ENCODE measurements at regions not wholly inside any gene's neighbourhood (a gene's known extent, or its start where the extent isn't known, plus 50 kb on each side); places are given as distances from the start of the nearest gene placed in this dataset.
"Not testable (repeated sequence)": the region's sequence is repeated elsewhere in the genome, so short reads cannot be mapped to it uniquely, and the experiment has no call there.

DNA sequence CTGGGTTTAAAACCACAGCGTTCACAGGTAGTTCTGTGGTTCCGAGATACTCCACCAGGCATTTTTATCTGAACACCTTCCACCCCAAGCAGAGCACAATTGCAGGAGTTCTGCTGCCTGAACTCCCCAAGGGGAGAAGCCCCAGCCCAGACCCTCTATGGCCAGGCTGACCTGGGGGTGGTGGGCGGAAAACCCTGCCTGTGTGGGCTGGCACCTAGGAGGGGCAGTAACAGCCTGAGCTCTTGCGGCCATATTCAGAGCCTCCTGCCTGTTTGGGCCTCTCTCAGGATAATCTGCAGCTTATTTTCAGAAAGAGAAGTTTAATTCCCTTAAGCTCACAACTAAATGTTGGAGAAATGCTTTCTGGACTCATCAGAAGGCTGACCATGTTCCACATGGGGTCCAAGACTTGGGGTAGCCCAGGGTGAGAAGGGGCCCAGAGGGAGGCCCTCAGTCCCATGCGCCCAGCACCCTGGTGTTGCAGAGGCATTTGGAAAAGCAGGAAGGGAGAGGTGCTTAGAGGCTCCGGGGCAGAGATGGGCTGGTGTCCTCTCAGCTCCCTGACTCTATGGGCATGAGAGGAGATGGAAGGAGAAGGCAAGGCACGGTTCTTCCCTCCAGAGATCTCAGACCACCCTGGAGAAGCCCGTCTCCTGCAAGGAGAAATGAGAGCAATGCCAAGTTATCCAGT, 195.6 kb upstream of the TPM1 start:
- DNase-seq = no peak

DNA sequence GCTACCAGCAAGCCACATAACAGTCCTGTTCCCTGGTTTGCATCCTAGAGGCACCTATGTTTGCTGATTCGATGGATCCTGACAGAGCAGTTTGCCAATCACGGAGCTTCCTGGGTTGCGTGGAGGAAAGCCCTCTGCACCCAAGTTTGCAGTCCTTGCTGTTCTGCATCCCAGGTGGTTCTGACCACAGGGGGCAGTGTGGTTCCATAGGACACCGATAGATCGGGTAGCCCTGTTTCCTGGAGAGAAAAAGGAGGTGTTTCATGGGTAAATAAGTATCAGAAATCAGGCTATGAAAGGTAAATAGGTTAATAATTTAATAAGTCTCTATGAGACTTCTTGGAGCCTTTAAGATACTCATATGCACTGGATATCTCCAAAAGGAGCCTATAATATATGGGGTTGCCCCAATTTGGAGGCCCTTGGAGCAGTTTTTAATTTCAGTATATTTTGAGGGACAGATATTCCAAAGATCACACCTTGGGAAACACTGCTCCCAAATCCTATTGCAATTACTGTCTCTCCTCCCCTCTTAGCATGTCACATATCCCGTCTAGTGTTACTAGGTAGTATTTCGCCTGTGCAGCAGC, 194.6 kb upstream of the TPM1 start:
- no peak for DNase-seq

DNA sequence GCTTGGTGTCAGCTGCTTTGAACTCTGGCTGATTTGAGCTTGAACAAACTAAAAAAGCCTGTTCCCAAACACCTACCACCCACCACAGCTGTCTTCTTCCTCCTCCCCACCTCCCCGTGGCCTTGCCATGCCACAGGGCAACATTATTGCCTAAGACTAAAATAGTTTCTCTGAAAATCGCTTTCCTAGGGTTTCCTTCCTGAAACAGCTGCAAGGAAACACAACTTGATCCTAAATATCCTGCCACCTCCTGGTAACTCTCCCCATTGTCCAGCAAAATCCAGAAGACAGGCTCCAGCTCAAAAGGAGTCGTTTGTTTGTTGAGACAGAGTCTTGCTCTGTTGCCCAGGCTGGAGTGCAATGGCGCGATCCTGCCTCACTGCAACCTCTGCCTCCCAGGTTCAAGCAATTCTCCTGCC, 193.9 kb upstream of the TPM1 start:
- no peak for DNase-seq

DNA sequence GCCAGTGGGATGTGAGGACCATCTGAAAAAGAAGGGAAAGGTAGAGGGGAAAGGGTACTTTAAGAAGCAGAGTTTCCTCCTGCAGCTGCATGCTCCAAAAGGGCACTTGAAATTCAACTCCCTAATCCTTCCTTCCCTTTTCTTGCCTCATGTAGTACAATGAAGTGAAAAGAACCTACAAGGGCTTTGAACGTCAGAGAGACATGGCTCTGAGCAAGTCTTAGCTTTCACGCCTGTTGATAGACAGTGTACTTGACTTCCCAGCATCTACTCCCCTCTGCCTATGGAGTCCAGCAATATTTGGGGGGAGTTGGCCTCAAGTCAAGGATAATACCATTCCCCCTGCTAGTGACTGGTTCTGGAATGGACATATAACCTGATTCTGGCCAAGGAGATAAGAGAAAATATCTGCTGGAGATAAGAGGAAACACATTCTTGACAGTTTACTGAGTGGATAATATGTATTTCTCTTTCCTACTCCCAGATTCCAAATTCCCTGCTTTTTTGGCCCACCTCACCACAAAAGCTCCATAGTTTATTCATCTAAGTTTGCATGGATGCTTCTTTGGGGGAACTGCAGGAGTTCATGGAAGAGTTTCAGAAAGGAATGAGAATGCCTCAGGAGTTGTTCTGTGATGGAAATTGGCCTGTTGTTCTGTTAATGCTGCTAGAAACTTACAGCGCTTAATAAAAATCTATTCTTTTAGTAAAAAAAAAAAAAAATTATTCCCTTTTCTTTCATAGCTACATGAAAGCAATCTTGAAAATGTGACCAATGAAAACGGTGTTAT, 193.0 kb upstream of the TPM1 start:
- no peak for DNase-seq

DNA sequence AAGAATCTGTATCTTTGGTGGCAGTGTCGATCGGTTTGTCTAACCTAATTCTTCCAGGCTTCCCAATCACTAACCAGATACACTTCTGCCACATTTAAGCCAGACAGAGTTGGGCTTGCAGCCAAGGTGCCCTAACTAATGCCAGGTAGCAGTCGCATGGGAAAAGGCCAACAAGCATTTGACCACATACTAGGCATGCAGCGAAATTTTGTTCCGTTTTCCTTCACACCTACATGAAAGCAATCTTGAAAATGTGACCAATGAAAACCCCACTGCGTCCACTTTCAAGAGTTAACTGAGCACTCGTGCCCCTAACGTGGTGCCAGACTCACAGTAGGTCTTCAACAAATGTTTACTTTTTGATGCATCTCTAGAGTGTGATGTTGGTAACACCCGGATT, 192.2 kb upstream of the TPM1 start:
- DNase-seq = no peak

DNA sequence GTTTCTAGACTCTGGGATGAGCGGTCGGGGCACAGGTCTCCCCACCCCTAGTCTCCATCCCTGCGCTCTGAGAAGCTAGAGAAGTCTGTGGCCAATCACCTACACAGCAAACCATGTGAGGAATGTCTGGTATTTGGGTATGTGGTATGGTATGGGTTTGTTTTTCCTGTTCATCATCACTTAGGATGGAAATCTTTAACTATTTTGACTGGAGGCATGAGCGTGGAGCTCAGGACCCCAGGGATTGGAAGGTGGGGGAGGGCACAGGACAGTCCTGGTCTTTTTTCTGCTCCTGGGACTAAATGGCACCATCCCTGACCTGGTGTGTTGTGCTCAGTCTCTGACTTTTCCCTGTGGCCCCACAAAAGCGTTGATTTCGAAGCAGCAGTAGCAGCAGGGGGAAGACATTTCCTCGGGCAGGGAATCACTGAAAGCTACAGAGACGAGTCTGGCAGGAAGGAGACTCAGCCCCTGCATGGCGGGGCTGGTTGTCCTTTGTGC, 191.7 kb upstream of the TPM1 start:
- no peak for DNase-seq

DNA sequence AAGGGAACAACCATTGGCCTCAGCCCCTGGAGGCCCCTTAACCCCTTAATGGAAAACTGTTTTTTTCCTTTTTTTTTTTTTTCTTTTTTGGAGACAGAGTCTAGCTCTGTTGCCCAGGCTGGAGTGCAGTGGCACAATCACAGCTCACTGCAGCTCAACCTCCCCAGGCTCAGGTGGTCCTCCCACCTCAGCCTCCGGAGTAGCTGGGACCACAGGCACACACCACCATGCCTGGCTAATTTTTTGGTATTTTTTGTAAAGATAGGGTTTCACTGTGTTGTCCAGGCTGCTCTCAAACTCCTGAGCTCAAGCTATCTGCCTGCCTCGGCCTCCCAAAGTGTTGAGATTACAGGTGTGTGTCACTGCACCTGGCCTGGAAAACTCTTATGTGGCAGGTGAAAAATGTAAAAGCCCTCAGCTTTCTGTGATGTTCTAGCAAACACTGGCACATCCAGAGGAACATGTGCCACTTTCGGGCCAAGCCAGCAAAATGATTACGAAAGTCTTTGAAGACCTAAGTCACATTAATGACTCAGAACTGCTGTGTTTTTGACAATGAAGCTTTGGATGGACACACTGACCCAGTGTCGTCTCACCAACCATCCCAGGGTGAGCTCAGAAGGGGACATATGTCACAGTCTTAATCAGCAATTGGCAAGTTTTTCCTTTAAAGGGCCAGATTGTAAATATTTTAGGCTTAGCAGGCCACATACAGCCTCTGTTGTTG, 189.3 kb upstream of the TPM1 start:
- DNase-seq = no peak

DNA sequence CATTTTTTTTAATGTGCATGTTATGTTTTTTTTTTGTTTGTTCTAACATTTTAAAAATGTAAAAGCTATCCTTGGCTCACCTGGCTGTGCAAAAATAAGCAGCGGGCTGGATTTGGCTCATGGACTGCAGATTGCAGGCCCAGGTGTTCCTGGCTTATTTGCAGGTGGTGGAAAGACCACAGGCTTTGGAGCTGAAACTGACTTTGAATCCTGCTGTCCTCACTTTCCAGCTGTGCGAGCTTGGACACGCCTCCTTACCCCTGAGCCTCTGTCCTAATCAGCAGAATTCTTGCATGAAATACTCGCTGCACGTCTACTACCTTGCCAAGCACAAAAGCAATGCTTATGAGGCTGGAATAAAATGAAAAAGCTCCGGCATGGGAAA, 188.7 kb upstream of the TPM1 start:
- no peak for DNase-seq

DNA sequence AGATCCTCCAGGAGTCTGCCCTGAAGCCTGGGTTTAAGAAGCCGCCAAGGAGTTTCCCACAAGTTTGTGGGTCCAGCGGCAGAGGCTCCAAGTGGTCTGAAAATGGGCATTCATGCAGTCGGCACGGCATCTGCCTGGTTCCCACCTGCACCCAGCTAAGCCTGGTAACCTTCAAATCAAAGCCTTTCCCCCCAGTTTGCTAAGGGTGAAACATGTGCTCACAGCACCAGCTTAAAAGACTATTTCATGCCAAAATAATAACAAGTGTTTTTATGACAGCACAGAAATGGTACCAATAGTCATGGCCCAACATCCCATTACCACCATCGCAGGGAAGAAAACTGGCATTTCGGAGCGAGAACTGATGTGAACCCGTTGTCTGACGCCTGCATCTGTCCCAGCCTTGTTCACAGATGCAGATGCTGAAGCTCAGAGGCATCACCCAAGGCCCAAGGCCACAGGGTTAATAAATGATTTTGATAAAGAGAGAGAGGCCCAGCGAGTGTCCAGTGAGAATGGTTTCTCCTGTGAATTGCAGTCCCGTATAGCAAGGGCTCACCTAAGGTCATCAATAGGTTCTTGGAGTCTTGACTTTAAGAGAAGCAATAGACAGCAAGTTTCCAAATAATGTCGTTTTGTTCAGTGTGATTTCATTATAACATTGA, 188.0 kb upstream of the TPM1 start:
- DNase-seq = no peak

DNA sequence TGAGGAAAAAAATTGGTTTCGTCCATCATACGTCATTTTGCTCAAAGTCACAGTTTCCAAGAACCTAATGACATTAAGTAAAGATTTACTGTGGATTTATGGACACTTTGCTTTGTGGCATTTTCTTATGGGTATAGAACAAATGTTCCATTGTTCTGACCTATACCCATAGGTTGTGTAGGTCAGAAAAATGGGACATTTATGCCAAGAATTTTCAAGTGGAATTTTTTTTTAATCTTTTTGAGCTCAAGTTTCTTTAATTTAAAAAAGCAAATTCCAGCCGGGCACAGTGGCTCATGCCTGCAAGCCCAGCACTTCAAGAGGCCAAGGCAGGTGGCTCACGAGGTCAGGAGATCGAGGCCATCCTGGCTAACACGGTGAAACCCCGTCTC, 187.5 kb upstream of the TPM1 start:
- no peak for DNase-seq

DNA sequence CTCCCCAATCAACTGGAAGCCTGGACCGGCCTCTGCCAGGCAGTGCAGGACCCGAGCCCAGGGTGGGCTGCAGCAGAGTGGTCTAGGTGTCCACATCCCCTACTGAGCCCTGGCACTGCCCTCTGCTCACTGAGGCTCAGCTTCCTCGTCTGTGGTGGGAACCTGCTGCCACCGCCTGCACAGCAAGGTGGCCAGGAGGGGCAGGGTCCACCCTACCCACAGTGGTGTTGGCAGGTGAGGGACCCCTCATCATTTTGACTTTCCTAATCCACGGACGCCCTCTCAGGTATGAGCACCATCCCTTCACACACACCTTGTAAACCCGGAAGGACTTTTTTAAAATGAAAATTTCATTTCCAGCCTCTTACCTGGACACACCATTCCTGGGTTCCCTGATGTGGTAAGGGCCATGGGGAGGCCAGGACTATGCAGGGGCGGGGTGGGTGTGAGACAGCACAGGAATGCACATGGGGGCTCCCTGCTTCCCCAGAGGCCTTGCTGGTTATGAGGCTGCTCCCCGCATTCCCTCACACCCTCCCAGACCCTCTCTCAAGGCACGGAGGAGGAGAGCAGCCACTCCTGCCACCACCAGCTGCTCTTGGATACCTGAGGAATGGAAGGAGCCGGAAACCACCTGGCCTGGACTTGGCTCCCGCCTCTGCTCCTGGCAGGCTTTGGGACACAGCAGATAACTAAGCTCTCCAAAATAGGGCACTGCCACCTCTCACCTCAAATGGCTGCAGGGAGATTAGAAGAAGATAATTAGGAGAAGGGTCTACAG, 185.9 kb upstream of the TPM1 start:
- no peak for DNase-seq

DNA sequence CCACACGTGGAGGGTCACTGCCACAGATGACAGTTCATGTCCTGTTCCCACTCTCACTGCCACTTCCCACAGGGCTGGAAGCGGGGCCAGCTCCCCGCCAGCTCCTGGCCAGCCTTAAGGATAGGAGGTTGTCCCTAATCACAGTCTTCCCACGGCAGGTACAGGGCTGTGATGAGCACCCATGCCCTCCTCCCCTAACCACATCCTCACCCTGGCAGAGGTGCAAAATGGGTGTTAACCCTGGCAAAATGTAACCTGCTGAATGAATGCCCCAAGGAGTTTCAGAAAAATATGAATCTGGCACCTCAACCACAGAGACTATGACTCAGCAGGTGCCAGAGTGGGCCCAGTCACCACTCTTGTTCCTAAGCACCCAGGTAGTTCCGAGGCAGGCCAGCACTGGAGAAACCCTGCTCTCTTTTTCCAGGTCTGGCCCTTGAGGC, 185.1 kb upstream of the TPM1 start:
- DNase-seq = no peak

DNA sequence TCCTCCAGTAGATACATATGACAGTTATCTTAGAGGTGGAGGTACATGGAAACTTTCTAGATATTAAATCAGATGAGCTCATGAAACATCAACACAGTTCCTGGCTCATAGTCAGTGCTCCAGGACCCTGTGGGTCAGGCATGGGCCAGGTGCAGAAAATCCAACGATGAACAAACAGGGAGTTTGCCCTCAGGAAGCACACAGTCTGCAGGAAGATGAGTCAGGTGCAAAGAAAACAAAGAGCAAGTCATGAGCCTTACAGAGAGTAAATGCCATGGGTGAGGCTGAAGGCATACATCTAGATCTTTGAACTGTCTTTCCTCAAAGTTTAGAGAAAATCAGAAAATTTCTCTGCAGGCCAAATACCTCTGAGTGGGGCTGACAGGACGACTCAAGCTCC, 184.2 kb upstream of the TPM1 start:
- DNase-seq = no peak

DNA sequence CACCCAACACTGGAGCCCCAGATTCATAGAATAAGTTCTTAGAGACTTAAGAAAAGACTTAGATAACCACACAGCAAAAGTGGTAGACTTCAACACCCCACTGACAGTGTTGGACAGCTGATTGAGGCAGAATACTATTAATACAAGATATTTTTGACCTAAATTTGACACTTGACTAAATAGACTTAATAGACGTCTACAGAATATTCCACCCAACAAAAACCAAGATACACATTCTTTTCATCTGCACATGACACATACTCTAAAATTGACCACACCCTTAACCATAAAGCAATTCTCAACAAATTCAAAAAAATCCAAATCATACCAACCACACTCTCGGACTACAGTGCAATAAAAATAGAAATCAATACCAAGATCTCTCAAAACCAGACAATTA, 179.8 kb upstream of the TPM1 start:
- no peak for DNase-seq

DNA sequence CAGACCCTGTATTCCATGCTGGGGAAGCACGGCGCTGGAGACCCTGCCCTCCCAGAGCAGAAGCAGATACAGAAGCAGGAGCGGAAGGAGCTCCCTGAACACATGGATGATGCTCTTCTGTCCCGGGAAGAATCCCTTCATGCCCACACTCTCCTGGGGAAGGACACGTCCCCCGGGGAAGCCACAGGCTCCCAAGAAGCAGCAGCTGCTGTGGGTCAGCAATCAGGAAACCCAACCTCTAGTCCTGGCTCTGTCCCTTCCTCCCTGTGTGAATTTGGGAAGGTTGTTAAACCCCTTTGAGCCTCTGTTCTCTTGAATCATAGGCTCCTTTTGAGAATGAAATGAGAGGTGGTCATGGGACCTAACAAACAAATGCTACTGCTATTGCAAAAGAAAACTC, 176.2 kb upstream of the TPM1 start:
- no peak for DNase-seq

DNA sequence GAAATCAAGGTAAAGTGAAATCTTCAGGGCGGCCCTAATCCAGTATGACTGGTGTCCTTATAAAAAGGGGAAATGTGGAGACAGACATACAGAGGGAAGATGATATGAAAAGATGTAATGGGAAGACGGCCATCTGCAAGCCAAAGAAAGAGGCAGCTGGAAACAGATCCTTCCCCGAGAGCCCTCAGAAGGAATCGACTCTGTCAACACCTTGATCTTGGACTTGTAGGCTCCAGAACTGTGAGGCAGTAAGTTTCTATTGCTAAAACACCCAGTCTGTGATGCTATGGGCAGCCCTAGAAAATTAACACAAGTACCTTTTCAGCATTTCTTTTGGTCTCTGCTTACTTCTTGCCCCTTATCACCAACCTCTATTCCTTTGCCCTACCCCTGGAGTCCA, 174.7 kb upstream of the TPM1 start:
- no peak for DNase-seq

DNA sequence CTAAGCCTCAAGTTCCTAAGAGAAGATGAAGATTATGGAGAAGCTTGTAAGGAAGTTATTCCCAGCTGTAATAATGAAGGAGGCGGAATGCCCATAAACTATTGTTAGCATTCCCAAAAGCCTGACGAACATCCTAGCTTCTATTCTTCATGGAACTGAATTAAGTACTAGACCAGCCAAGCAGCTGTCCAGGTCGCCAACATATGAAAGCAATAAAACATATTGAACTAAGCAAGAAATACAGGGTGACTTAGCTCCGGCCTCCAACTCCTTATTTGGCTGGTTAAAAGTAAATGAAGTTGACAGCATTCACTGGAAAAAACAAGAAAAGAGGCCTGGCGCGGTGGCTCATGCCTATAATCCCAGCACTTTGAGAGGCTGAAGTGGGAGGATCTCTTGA, 174.0 kb upstream of the TPM1 start:
- peak; percentile 68 for DNase-seq

DNA sequence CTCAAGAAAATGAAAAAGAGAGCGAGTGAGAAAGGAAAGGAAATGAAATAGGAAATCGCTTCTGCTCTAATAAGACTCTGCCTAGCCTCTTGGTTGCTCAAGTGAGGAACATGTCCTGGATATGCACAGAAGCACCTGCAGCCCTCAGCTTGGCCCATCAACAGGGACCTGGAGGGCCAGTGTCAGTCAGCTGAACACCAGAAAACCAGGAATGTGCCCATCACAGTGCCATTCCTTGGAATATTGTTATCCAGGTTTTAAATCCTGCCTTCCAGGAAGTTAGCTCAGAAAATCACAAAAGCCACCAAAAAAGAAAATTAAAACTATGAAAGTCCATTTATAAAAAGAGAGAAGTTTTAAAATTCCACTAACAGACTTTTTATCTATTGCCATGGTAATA, 173.4 kb upstream of the TPM1 start:
- no peak for DNase-seq

DNA sequence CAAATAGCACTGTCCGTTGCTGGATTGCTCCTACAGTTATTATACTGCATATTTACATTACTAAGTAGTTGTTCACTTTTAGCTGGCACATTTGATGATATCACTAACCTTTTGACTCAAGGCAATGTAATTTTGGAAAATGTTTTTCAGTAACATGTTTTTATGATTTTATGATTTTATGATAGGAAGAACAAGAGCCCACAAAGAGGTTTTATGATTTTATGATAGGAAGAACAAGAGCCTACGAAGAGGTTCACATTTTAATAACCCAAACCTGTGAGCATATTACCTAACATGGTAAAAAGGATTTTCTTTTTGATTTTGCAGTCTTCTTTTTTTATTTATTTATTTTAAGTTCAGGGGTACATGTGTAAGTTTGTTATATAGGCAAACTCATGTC, 172.3 kb upstream of the TPM1 start:
- DNase-seq = no peak

DNA sequence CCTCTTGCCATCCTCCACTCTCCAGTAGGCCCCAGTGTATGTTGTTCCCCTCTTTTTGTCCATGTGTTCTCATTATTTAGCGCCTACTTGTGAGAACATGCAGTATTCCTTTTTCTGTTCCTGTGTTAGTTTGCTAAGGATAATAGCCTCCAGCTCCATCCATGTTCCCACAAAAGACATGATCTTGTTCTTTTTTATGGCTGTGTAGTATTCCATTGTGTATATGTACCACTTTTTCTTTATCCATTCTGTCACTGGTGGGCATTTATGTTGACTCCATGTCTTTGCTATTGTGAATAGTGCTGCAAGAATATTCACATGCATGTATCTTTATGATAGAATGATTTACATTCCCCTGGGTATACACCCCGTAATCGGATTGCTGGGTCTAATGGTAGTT, 171.8 kb upstream of the TPM1 start:
- not testable (repeated sequence) for DNase-seq

DNA sequence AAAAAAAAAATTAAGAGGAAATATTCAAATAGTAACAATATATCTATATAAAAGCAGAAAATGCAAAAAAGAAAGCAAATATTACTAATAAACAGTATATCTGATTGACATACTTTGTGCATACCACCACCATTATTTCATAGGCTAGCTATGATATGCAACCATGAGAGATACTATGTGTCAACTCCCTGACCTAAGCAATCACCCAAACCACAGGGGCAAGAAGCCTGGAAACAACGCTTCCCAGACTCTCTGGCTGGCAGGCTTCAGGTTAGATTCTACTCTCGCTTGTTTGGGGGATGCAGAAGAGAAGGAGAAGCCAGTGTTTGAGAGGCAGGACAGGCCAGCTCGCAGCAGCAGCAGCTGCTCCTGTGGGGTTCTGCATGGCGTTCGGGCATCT, 169.3 kb upstream of the TPM1 start:
- DNase-seq = no peak

DNA sequence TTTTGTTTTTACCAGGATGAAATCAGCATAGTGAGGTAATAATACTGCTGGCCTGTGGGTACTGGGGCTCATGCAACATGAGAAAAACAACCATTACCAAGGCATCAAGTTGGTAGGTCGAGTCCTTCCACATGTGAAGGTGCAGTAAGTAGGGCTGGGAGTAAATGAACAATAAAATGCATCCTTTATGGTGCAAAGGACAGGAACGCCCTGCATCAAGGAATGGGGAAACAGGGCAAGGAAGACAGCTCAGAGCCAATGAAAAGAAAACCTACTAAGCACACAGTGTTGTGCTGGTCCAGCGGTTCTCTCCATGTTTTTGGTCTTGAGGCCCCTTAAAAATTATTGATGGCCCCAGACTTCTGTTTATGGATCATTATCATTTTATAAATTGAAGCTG, 168.5 kb upstream of the TPM1 start:
- no peak for DNase-seq

All from hindlimb muscle (tissue), 1 donor.